HG03135 (cell line): ENCODE measurements at regions not wholly inside any gene's neighbourhood (a gene's known extent, or its start where the extent isn't known, plus 50 kb on each side); places are given as distances from the start of the nearest gene placed in this dataset.
"Not testable (repeated sequence)": the region's sequence is repeated elsewhere in the genome, so short reads cannot be mapped to it uniquely, and the experiment has no call there.

ENCODE experiments used
- ATAC-seq: cut with Tn5 transposase; IDR thresholded peaks from one replicate; pipeline ENCODE4 v1.9.1; 2021; ENCODE audit warnings: mild to moderate bottlenecking, moderate library complexity; ENCODE audit not compliant: unreplicated experiment

DNA sequence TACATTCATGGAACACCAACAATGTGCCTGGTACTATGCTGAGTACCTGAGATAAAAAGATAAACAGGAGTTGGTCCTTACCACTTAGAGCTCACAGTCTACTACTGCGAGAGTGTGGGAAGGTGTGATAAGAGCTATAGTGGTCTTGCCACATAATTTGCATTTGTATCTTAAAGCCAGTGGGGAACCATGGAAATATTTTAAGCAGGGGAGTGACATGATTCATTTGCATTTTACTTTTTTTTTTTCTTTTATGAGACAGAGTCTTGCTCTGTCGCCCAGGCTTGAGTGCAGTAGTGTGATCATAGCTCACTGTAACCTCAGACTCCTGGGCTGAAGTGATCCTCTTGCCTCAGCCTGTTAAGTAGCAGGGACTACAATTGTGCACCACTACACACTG is 53.6 kb downstream of the SRGAP2 start:
- ATAC-seq: peak; percentile 91

DNA sequence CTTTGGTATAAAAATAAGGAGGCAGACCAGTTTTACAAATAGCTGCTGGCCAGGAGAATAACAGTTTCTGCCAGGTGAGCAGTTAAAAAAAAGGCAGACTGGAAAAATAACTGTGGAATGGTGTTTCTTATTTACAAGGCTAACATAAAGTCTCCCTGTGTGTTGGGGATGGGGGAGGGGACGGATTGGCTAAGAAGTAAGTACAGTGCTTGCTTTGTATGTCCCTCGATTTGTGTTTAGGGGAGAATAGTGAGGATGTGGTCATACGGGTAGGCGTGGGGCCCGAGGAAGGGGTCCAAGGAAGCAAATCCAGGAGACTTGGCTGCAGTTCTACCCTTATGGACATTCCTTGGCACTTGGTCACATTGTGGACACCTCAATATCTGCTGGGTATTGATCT is 58.1 kb downstream of the SRGAP2 start:
- ATAC-seq: not testable (repeated sequence)

DNA sequence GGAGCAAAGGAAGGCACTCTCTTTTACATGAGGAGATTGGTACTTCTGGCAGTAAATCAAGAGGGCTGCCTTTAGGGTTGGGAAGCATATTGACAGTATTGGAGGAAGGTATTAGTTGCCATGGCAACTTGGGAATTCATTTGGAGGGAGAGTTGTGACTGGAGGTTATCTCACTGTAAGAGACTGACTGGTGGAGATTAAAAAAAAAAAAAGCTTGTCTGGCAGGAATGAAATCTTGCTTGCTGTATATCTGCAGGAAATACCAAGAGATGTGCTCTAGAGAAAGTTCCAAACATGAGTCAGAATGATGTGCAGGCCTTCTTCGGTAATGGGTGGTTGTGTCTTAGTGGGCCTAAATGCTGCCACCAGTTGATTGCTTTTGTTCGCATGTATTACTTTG is 59.1 kb downstream of the SRGAP2 start:
- ATAC-seq: not testable (repeated sequence)

DNA sequence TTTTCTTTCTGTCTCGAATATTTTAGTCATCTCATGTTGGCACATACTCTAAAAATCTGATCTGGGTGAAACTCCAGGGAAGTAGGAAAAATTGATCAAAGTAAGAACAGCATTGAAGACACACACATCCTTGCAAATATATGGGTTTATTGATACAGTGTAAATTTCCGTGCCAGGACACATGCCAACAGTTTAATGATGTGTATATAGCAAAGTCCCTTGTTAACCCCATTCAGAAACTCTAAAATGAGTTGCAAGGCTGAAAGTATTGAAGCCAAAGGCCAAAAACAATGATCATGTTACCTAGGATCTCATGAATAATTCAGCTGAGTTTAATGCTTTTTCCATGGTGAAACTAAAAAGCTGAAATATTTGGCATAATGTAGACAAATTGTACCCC is 61.6 kb downstream of the SRGAP2 start:
- not testable (repeated sequence) for ATAC-seq

DNA sequence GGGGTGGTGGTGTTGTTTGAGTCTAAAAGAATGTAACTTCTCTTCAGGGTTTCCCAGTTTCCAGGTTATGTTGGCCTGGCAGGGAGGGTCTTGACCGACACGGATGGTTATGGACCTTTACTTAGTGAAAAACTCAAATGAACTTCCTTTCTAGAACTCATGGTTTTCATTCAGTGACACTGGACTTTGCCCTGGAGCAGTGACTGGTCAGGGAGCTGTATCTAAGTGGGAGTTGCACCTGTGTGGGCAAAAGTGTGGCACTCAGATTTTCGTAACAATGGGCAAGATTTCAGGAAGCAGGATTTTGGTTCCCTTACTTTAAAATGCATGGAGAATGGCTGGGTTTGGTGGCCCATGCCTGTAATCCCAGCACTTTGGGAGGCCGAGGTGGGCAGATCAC is 67.8 kb downstream of the SRGAP2 start:
- ATAC-seq: not testable (repeated sequence)

DNA sequence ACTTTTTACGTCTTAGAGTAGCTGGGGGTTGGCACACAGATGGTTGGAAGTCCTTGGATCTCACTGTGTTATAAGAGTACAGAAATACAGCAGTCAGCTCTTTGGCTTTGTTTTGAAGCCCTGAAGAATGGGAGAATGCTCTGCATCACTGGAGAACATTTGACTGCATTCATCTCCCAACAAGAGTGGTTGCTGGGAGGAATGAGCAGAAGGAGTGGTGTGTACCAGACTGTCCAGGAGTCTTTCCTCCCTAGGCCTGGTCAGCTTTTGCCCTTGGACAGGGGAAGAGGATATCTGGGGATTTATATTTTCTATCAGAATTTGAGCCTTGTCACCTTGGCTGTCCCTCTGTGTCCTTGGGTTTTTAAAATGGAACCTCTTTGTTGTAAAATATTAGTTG is 69.8 kb downstream of the SRGAP2 start:
- not testable (repeated sequence) for ATAC-seq

DNA sequence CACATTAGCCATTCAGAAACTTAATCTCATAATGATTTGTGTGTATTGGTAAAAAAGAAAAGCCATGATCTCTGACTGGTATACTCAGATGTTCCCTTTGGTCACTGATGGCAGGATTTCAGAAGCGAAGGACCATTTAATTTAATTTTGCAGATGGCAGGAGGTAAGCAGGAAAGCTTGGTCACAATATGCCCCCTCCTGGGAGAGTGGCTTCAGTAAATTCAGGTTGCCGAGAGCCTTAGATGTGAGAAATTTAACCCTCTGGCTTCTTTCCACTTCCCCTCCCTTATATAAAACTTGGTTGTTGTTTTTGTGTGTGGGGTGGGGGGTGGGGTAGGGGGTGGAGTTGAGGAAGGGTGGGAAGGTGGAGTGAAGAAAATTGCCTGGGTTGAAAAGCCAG is 72.8 kb downstream of the SRGAP2 start:
- ATAC-seq: not testable (repeated sequence)

DNA sequence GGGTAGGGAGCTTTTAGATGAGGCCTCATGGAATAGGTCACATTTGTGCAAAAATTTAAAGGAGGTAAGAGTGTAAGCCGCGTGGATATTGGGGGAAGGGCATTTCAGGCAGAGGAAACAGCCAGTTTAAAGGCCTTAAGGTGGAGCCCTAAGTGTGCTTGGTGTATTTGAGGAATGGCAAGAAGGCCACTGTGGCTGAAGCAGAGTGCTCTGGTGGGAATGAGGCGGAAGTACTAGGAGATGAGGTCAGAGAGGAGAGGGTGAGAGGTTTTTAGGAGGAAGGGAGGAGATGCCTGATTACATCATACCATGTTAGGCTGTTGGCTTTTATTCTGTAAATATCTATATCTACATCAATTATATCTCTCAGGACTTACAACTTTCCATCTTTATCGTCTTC is 75.3 kb downstream of the SRGAP2 start:
- ATAC-seq: not testable (repeated sequence)

DNA sequence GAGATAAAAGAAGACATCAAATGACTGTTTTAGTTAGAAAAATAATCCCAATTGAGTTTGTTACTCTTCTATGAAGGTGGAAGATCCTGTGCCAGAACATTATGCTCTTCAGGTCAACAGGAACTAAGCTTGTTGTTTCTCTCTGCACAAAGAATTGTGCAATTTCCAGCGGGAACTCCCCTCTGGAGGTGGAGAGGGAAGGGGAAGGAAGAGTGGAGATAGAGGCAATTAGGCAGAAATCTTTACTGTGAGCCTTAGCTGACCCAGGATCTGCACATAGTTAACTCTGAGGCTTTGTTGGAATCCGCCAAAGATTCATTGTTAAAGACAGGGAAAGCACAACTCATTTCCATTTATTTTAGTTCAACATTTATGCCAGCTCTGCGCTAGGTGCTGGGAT is 77.3 kb downstream of the SRGAP2 start:
- not testable (repeated sequence) for ATAC-seq

DNA sequence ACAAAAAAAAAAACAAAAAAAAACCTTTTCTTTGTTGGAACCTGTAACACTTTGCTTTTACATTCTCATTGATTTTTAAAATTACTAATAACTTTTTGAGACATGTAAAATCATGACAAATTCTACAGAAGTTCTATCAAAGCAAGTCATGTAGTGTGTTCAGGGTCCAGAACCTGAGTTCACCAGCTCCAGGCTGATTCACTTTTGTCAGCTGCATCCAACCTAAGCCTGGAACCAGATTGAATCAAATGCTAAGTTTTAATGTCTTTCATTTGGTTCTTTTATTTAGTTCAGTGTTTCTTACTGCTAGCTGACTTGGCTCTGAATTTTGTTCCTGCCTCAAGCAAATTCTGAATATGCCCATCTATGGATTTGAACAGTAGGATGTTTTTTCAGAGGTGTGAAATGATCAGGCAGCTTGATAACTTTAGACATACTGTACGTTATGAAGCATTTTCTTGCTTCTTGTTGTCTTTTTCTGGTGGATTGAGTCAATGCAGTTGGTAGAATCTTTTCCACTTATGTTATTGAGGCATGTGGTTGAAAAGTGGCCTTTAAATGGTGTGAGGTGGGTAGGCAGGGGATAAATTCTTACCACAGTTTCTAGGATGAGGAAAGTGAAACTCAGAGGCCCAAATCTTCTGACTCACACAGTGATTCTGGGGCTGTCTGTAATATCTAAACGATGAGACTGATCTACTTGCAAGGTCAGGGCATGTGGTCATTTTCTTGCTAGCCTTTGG is 78.7 kb downstream of the SRGAP2 start:
- ATAC-seq: peak; percentile 70

DNA sequence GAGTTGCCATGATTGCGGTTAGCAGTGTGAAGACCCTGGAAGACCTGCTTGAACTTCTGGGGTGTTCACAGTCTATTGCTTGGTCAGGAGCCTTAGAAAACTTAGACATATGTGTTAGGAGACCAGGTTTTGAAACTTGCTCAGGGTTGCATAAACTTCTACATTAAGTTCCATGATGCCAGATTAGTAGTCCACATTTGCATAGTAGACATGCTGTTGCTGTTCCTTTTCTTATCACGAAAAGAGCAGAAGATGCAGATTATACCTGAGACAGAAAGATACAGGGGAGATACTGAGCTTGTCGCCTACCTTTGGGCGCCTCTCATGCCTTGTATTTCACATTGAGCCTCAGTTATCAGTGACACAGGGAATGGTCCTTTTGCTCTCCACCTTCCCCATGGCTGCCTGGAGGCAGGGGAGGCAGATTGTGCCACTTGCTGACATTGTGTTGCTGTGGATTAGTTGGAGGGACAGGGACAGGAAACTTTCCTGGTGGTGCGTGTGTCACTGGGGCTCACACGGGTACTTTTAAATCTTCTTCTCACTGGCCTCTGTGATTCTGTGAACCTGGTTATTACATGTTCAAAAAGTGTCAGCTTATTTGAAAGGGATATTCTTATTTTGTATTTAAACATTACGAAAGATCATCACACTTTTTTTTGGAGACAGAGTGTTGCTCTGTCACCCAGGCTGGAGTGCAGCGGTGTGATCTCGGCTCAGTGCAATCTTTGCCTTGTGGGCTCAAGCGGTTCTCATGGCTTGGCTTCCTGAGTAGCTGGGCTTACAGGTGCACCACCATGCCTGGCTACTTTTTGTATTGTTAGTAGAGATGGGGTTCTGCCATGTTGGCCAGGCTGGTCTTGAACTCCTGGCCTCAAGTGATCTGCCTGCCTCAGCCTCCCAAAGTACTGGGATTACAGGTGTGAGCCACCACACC is 82.0 kb downstream of the SRGAP2 start:
- not testable (repeated sequence) for ATAC-seq

DNA sequence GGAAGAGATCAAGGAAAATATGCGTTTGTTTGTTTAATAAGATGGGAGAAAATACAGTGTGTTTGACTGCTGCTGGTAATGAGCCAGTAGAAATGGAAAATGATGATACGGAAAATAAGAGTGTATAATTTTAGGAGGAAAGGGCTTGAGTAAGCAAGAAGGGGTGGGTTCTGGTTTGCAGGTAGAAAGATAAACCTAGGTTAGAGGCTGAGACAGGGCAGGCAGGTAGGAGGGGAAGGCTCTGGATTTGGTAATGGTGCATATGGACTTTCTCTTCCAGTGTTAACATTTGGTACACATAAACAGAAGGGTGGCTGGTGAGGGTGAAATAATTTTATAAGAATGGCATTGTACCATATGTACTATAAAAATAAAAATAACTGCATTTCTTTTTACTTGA is 84.4 kb downstream of the SRGAP2 start:
- not testable (repeated sequence) for ATAC-seq

DNA sequence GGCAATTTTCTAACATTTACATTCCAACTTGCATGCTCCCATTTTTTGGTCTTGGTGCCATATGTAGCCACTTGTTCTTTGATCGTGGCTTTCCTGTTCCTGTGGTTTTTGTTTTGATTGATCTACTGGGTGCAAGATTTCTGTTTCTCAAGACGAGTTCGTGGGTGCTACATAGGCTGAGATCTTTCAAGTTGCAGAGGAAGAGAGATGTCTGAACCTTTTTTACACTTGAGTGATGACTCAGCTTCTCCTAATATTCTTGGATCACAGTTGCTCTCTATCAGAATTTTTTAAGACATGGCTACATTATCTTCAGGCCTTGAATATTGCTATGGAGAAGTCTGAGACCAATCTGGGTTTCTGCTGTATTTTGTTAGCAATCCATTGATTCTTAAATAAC is 85.1 kb downstream of the SRGAP2 start:
- not testable (repeated sequence) for ATAC-seq

DNA sequence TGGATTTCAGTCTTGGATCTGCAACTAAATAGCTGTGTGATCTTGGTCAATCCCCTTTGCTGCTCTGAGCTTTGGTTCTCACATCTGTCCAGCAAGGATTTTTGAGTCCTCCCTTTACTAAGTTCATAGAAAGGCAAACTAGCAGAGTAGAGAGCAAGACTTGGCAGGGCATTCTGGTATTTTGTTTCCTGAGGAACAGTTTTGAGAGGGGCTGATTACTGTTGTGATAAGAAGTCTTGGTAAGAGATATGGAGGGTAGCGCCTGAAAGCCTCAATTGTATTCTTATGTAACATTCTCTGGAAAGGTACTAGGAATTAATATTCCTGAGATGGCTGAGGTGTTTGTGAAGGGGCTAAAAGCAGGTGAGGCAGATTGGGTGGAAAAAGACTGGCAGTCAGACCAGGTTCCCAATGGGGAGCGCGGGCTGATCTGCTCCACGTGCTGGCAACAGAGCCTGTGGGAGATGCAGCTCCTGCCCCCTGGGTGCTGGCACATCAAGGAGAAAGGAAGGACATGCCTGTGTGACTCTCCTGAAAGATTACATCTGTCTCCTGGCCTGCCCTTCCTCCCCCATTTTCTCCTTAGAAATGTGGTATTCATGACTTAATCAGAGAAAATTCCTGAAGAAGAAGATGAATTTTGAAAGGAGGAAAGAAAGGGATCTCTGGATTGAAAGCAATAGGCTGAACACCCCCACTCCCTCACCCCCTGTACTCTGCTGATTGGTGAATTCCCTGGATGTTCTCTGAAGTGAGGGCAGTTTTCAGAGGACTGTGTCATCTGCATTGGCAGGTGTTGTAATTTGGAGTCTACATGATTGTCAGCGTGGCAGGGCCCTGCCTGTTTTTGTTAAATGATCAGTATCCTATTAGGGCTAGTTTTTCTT is 94.0 kb downstream of the SRGAP2 start:
- ATAC-seq: not testable (repeated sequence)

DNA sequence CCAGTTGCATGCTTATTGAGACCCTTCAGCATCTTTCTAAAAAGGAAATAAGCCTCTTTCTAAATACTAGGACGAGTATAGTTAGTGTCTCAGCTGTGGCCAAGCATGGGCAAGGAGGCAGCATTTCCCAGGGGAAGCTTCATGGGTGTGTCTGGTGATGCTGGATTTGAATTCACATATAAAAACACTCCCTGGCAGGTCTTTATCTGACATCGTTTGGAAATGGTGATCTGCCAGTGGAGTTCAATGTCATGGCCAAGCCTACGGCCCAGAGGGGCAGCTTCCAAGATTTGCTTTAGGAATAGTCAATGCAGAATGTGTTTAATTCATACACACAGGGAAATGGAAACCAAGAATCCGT is 94.7 kb downstream of the SRGAP2 start:
- not testable (repeated sequence) for ATAC-seq

DNA sequence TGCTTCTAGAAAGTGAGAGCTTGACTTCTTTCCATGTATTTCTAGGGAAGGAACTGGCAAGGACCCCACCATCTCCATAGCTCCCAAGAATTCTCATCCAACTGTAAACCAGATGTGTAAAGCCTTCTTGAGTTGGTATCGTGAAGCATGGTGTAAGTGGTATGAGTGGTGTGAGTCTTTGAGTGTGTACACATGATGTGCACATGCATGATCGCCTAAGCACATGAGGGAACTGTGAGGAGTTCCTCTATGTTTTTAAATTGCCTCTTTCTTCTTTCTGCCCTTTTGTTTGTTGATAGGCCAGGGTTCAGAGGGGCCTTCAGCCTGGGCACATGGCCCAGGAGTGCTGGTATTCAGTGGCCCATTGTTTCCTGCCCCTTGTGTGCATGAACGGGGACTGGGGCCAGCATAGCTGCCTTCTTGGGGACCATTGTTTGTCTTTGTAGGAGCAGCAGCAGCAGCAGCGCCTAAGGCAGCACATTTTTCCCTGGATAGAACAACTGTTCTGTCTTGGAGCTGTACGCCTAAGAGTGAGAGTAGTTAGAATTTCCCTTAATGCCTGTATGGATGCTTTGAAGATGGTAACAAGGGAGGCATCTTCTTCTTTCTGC is 95.9 kb downstream of the SRGAP2 start:
- ATAC-seq: not testable (repeated sequence)

DNA sequence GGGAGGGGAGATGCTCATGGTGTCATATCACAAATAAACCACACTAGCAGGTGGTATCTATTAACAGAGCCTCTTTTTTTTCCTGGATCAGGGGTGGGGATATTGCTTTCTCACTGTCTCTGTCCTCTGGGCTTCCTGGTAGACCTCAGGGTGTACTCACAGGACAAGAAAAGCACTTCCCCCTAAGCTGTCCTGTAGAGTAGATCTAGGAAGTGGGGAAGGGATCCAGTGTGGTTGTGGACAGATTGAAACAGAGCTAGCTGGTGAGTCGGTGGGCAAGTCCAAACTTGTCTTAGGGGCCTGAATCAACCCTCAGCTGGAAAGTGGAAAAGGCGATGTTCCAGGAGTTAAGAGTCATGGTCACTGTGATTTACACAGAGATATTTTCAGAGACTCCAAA is 96.6 kb downstream of the SRGAP2 start:
- ATAC-seq: not testable (repeated sequence)

DNA sequence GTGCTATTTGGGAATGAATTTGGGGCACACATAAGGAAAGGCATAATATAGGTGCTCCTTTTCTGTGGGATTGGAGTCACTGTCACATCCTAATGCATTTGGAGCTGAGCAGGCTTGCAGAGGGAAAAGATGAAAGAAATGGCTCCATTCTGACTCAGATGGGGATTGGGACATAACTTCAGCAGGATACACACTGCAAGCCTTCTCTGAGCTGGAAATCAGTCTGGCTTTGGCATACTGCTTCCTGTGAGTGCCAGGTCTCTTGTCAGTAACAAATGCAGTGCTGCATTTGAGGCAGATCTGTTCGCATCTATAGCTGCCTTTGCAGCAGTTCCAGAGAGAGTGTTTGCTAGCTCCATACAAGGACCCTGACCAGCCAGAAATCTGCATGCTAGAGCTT is 98.7 kb downstream of the SRGAP2 start:
- not testable (repeated sequence) for ATAC-seq

DNA sequence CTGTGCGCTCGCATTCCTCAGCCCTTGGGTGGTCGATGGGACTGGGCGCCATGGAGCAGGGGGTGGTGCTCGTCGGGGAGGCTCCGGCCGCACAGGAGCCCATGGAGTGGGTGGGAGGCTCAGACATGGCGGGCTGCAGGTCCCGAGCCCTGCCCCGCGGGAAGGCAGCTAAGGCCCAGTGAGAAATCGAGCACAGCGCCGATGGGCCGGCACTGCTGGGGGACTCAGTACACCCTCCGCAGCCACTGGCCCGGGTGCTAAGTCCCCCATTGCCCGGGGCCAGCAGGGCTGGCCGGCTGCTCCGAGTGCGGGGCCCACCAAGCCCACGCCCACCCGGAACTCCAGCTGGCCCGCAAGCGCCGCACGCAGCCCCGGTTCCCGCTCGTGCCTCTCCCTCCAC is 104.1 kb downstream of the SRGAP2 start:
- not testable (repeated sequence) for ATAC-seq

DNA sequence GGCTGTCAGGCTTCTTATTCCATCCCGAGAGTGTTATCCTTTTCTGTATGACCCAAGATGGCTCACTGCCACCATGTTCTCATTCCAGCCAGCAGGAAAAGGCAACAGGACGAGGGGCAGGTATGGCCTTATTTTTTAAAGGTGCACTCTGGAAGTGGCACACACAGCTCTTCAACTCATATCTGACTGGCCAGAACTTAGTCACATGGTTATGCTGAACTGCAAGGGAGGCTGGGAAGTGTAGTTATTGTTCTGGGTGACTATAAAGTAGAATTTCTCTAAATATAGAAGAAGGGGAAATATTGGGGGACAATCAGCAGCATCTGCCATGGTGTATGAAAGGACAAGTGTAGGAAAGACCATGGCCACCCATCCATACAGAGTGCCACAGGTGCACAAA is 107.6 kb downstream of the SRGAP2 start:
- not testable (repeated sequence) for ATAC-seq
